Loucy (cell line): ENCODE measurements at regions not wholly inside any gene's neighbourhood (a gene's known extent, or its start where the extent isn't known, plus 50 kb on each side); places are given as distances from the start of the nearest gene placed in this dataset.

ENCODE experiments used
- EZH2phosphoT487 ChIP-seq: fragments of 200-600 bp; IDR thresholded peaks from 2 replicates; pipeline ENCODE4 v1.6.1; 2018; ENCODE audit warnings: antibody characterized with exemption, mild to moderate bottlenecking, moderate library complexity, borderline replicate concordance
- TF ChIP-seq, protein P1 (sequence below): fragments of 200-600 bp; sonication (generic); conservative IDR thresholded peaks from 2 replicates; pipeline ENCODE4 v1.5.1; 2014; ENCODE audit warnings: mild to moderate bottlenecking, antibody characterized with exemption, low read length

DNA sequence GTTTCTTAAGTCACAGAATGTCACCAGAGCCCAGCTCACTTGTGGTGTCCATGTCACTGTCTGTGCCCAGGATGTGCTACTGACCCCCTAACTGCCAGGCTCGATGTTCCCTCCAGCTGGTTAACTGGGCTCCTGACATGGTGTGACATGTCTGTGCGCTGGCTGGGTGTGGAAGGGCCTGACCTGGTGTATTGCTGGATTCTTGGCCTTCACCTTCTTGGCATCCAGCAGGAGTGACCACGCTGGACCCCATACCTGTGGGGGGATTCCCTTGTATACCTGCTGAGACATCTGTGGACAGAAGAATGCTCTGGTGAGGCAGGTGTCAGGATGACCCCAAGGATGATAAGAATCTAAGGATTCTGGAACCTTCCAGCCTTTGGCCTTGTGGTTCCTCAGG lies 1690.1 kb downstream of the TP53TG3F start:
- TF ChIP-seq, protein P1, sequence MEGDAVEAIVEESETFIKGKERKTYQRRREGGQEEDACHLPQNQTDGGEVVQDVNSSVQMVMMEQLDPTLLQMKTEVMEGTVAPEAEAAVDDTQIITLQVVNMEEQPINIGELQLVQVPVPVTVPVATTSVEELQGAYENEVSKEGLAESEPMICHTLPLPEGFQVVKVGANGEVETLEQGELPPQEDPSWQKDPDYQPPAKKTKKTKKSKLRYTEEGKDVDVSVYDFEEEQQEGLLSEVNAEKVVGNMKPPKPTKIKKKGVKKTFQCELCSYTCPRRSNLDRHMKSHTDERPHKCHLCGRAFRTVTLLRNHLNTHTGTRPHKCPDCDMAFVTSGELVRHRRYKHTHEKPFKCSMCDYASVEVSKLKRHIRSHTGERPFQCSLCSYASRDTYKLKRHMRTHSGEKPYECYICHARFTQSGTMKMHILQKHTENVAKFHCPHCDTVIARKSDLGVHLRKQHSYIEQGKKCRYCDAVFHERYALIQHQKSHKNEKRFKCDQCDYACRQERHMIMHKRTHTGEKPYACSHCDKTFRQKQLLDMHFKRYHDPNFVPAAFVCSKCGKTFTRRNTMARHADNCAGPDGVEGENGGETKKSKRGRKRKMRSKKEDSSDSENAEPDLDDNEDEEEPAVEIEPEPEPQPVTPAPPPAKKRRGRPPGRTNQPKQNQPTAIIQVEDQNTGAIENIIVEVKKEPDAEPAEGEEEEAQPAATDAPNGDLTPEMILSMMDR: no peak
- TF ChIP-seq EZH2phosphoT487: no peak
